Testis (tissue), 2 donors: ENCODE measurements at regions not wholly inside any gene's neighbourhood (a gene's known extent, or its start where the extent isn't known, plus 50 kb on each side); places are given as distances from the start of the nearest gene placed in this dataset.

Experiments used
- POLR2A ChIP-seq: fragments of 450-650 bp; IDR thresholded peaks from one replicate; pipeline ENCODE4 v1.6.1; 2017; ENCODE audit warnings: antibody characterized with exemption, mild to moderate bottlenecking, moderate library complexity
- TF ChIP-seq, protein P1 (sequence below), 3 experiments: fragments of 450-650 bp in 2 of 3; fragments of 200-600 bp in 1 of 3; sonication (generic) in 1 of 3; IDR thresholded peaks; one replicate each; pipeline ENCODE4 v1.5.1; 2016 to 2019; ENCODE audit warnings: antibody characterized with exemption in 3 of 3, mild to moderate bottlenecking in 2 of 3, moderate library complexity in 1 of 3

GRCh38 chr5:148732692-148733091 lies 78.4 kb upstream of the HTR4 start:
- TF ChIP-seq, protein P1, sequence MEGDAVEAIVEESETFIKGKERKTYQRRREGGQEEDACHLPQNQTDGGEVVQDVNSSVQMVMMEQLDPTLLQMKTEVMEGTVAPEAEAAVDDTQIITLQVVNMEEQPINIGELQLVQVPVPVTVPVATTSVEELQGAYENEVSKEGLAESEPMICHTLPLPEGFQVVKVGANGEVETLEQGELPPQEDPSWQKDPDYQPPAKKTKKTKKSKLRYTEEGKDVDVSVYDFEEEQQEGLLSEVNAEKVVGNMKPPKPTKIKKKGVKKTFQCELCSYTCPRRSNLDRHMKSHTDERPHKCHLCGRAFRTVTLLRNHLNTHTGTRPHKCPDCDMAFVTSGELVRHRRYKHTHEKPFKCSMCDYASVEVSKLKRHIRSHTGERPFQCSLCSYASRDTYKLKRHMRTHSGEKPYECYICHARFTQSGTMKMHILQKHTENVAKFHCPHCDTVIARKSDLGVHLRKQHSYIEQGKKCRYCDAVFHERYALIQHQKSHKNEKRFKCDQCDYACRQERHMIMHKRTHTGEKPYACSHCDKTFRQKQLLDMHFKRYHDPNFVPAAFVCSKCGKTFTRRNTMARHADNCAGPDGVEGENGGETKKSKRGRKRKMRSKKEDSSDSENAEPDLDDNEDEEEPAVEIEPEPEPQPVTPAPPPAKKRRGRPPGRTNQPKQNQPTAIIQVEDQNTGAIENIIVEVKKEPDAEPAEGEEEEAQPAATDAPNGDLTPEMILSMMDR (IDR thresholded peaks at IDR 0.05), result no peak
- TF ChIP-seq POLR2A, result no peak
